K562 (cell line): ENCODE measurements at regions not wholly inside any gene's neighbourhood (a gene's known extent, or its start where the extent isn't known, plus 50 kb on each side); places are given as distances from the start of the nearest gene placed in this dataset.

Source experiments
- ATAC-seq: fragments of 200-7000 bp; cut with Tn5 transposase; 3 replicates; pipeline ENCODE4 v1.9.1; 2020; ENCODE audit warnings: moderate library complexity
- BruUV-seq: library from RNA; stranded (reverse); fragments of 400-500 nt; replicated peaks from 2 replicates; lab custom pipeline; 2021; lab: Mats Ljungman, UMichigan
- CTCF ChIA-PET: fragments of 300-600 bp; formaldehyde crosslinking; extraction: SDS; loops from one replicate; lab custom pipeline; 2021; ENCODE audit warnings: low intra/inter-chr PET ratio; lab: Yijun Ruan, JAX
- POLR2A ChIA-PET: fragments of 300-600, 350-650 bp; sonication (Branson Sonifier 250); formaldehyde crosslinking; extraction: SDS; loops from one replicate; lab custom pipeline; 2021; ENCODE audit warnings: antibody characterized with exemption, inconsistent platforms; lab: Yijun Ruan, JAX
- DNase-seq, 4 experiments: peaks; one replicate each; pipeline versions ENCODE4 v3.0.0 to v3.0.0-alpha.2; 2011 to 2018; ENCODE audit warnings: low spot score in 3 of 4, mixed read lengths in 3 of 4; ENCODE audit errors: extremely low read depth in 1 of 4
- FAIRE-seq: peaks from 2 replicates; lab custom pipeline; 2011; peaks lifted over from hg19 to GRCh38; lab: Jason Lieb, UNC
- H2AFZ ChIP-seq: 2 replicates; pipeline ENCODE4 v1.6.0; 2011; ENCODE audit warnings: low read depth, low read length, control low read depth, inconsistent platforms
- H3K27ac ChIP-seq: fragments of 200-600 bp; 3 replicates; pipeline ENCODE4 v1.8.0; 2011; ENCODE audit warnings: low read depth, mild to moderate bottlenecking, control low read depth, inconsistent platforms, low read length, moderate library complexity, mixed read lengths; ENCODE audit errors: extremely low read depth
- H3K27me3 ChIP-seq, 2 experiments: fragments of 300-600 bp in 1 of 2; 2 replicates in 1 of 2; 3 replicates in 1 of 2; pipeline versions ENCODE4 v1.6.0 to v1.8.0; 2011; ENCODE audit warnings: inconsistent platforms in 2 of 2, low read length in 2 of 2, mild to moderate bottlenecking in 1 of 2, mixed read lengths in 1 of 2, moderate library complexity in 1 of 2; ENCODE audit not compliant: control insufficient read depth in 2 of 2, insufficient read depth in 2 of 2
- H3K36me3 ChIP-seq: fragments of 300-600 bp; 3 replicates; pipeline ENCODE4 v1.8.0; 2011; ENCODE audit warnings: mild to moderate bottlenecking, low read length, inconsistent platforms; ENCODE audit not compliant: control insufficient read depth, insufficient read depth
- H3K4me1 ChIP-seq, 2 experiments: fragments of 200-600 bp in 1 of 2; replicated peaks in 1 of 2; 2 replicates in 1 of 2; 3 replicates in 1 of 2; pipeline versions ENCODE4 v1.5.1 to v1.8.0; 2011; ENCODE audit warnings: inconsistent platforms in 2 of 2, low read length in 2 of 2, mild to moderate bottlenecking in 1 of 2, mixed read lengths in 1 of 2, moderate library complexity in 1 of 2; ENCODE audit not compliant: control insufficient read depth in 2 of 2, insufficient read depth in 2 of 2
- H3K4me2 ChIP-seq: 2 replicates; pipeline ENCODE4 v1.6.1; 2011; ENCODE audit warnings: low read length, control low read depth, inconsistent platforms, mixed read lengths; ENCODE audit not compliant: insufficient read depth
- H3K4me3 ChIP-seq: fragments of 200-600 bp; sonication (generic), shearing (Covaris generic); 2 replicates; pipeline ENCODE4 v1.5.1; 2016; ENCODE audit warnings: control low read depth, inconsistent platforms
- H3K79me2 ChIP-seq: fragments of 200-600 bp; 3 replicates; pipeline ENCODE4 v1.8.0; 2011; ENCODE audit warnings: low read length, inconsistent platforms; ENCODE audit not compliant: control insufficient read depth, insufficient read depth
- H3K9ac ChIP-seq, 2 experiments: 2 replicates each; pipeline versions ENCODE4 v1.6.0 to v1.6.1; 2011; ENCODE audit warnings: low read depth in 2 of 2, low read length in 2 of 2, control low read depth in 1 of 2, inconsistent platforms in 1 of 2, mild to moderate bottlenecking in 1 of 2, mixed read lengths in 1 of 2; ENCODE audit not compliant: insufficient read depth in 1 of 2
- H3K9me1 ChIP-seq: one replicate; pipeline ENCODE4 v1.6.0; 2011; ENCODE audit warnings: inconsistent platforms, mild to moderate bottlenecking, low read length, moderate library complexity; ENCODE audit not compliant: control insufficient read depth, insufficient read depth
- H3K9me3 ChIP-seq: replicated peaks from 2 replicates; pipeline ENCODE4 v1.5.1; 2011; ENCODE audit warnings: low read depth, low read length, inconsistent platforms; ENCODE audit not compliant: control insufficient read depth, insufficient read depth
- H4K20me1 ChIP-seq: replicated peaks from 2 replicates; pipeline ENCODE4 v1.6.1; 2011; ENCODE audit warnings: low read length, inconsistent platforms, mixed read lengths; ENCODE audit not compliant: control insufficient read depth, insufficient read depth
- ARID1B ChIP-seq: fragments of 450-650 bp; IDR thresholded peaks from 2 replicates; pipeline ENCODE4 v1.6.1; 2016; ENCODE audit warnings: antibody characterized with exemption, mild to moderate bottlenecking, inconsistent platforms
- CBX3 ChIP-seq, 2 experiments: IDR thresholded peaks; 1 replicate in 1 of 2; 2 replicates in 1 of 2; pipeline ENCODE4 v1.6.1; 2012; ENCODE audit warnings: inconsistent platforms in 2 of 2, low read length in 2 of 2, borderline replicate concordance in 1 of 2, control low read depth in 1 of 2
- DACH1 ChIP-seq: fragments of 450-650 bp; IDR thresholded peaks from 2 replicates; pipeline ENCODE4 v1.6.1; 2018; ENCODE audit not compliant: partially characterized antibody
- DMBX1 ChIP-seq: fragments of 250-450 bp; sonication (Bioruptor Pico); IDR thresholded peaks from 2 replicates; pipeline ENCODE4 v1.8.0; 2022; ENCODE audit warnings: inconsistent platforms, mild to moderate bottlenecking, moderate library complexity, borderline replicate concordance
- HMGN3 ChIP-seq: IDR thresholded peaks from 2 replicates; pipeline ENCODE4 v1.6.1; 2011; ENCODE audit warnings: borderline replicate concordance, low read depth, mild to moderate bottlenecking, mixed read lengths, low read length; ENCODE audit not compliant: insufficient read length; ENCODE audit errors: extremely low read depth
- NONO ChIP-seq, 2 experiments: fragments of 200-400 bp in 1 of 2; fragments of 450-650 bp in 1 of 2; formaldehyde crosslinking in 1 of 2; IDR thresholded peaks; 2 replicates each; pipeline ENCODE4 v1.6.1; 2017; ENCODE audit warnings: low read depth in 2 of 2, mild to moderate bottlenecking in 2 of 2, moderate library complexity in 2 of 2, low read length in 1 of 2
- NR3C1 ChIP-seq: sonication (generic); formaldehyde crosslinking; IDR thresholded peaks from 2 replicates; pipeline ENCODE4 v1.8.1; 2022; ENCODE audit warnings: missing genetic modification reagents
- SAFB2 ChIP-seq: fragments of 200-400 bp; formaldehyde crosslinking; IDR thresholded peaks from 2 replicates; pipeline ENCODE4 v1.6.1; 2018; ENCODE audit warnings: borderline replicate concordance, low read length, low read depth, moderate library complexity; ENCODE audit not compliant: severe bottlenecking
- SAP30 ChIP-seq: fragments of 200-600 bp; sonication (generic); IDR thresholded peaks from 2 replicates; pipeline ENCODE4 v1.6.1; 2012; ENCODE audit warnings: borderline replicate concordance, low read depth, mild to moderate bottlenecking, moderate library complexity, low read length, control low read depth, inconsistent platforms; ENCODE audit not compliant: insufficient read depth, poor library complexity, severe bottlenecking
- SIN3A ChIP-seq, 2 experiments: fragments of 150-350 bp in 1 of 2; IDR thresholded peaks; 2 replicates each; pipeline ENCODE4 v1.6.1; 2011 to 2016; ENCODE audit warnings: borderline replicate concordance in 2 of 2, low read depth in 2 of 2, low read length in 2 of 2, mild to moderate bottlenecking in 2 of 2, moderate library complexity in 2 of 2; ENCODE audit not compliant: control insufficient read depth in 1 of 2
- TAF7 ChIP-seq: fragments of 450-650 bp; IDR thresholded peaks from 2 replicates; pipeline ENCODE4 v1.6.1; 2016; ENCODE audit warnings: missing genetic modification characterization, missing compliant biosample characterization
- ZKSCAN1 ChIP-seq: fragments of 150-350 bp; IDR thresholded peaks from 2 replicates; pipeline ENCODE4 v1.6.1; 2016; ENCODE audit warnings: low read depth, low read length
- WGBS: fragments of 100-300 bp; shearing (Covaris generic); methylation state at CpG from one replicate; pipeline ENCODE4 v1.1.6; 2016; ENCODE audit warnings: low coverage, mixed read lengths; ENCODE audit not compliant: insufficient coverage; ENCODE audit errors: missing lambda C conversion rate; 5-methylcytosine and 5-hydroxymethylcytosine counted together
- in situ Hi-C: fragments of 300-500 bp; cut with MboI; formaldehyde crosslinking; loops from 4 replicates; pipeline ENCODE4 v1.15.0; 2018; ENCODE audit warnings: inconsistent platforms, mixed read lengths
- intact Hi-C: fragments of 100-400 bp; cut with micrococcal nuclease; formaldehyde crosslinking; loops from 2 replicates; pipeline ENCODE4 v1.14.2; 2022
- TF ChIP-seq, protein P1 (sequence below): fragments of 150-350 bp; conservative IDR thresholded peaks from 2 replicates; pipeline ENCODE4 v1.6.1; 2014; ENCODE audit warnings: low read length
- TF ChIP-seq, protein P2 (sequence below), 3 experiments: fragments of 200-800 bp in 1 of 3; fragments of 250-450 bp in 1 of 3; fragments of 450-650 bp in 1 of 3; sonication (Bioruptor Pico) in 1 of 3; sonication (Bioruptor generic) in 1 of 3; formaldehyde crosslinking in 1 of 3; IDR thresholded peaks; 2 replicates each; pipeline versions ENCODE4 v1.6.1 to v1.8.0; 2016 to 2022; ENCODE audit warnings: mild to moderate bottlenecking in 2 of 3, missing genetic modification characterization in 2 of 3, missing compliant biosample characterization in 1 of 3, moderate library complexity in 1 of 3

DNA sequence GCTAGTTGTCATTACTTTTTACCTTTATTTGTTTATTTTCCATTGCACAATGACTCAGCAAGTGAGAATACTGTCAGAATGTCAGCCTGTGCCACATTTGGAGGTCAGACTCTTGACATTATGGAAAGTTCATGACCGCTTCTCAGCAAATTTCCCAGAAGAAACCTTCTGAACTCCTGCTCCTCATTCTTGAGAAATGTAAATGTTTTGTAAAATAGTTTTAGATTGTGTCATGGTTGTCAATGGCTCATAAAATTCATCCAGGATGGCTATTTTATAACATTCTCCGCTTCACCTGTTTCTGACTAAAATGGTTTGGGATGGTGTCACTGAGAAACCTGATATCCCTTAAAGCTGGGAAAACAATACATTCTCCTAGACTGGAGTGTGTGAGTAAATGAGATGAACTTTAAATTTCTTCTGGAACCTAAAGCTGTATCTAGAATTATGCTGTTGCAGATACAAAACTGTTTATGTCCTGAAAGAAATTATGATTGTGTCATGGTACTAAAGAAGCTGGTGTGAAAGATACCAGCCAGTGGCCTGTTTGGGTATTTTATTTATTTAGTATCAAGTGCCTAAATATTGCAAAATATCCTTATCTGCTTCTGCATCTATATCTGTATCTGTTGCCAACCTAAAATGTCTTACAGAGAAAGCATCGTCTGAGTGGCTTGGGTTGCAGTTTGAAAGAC is 671.7 kb downstream of the GATA3 start:
- FAIRE-seq (no peak), DNase-seq (no peak), ATAC-seq (no peak)
- intact Hi-C loops (no loop called here), in situ Hi-C loops (no loop called here)
- no TSS peak for BruUV-seq
- no peaks in the 10 kb centered on the region for H3K4me1 ChIP-seq
- no peaks in the 10 kb centered on the region for H3K79me2 ChIP-seq
- H3K27me3 ChIP-seq: no peaks in the 10 kb centered on the region
- TF ChIP-seq CBX3 (IDR thresholded peaks at IDR 0.05; ENCODE audit: borderline replicate concordance in 1 of 2, low read length in 2 of 2): no peak
- TF ChIP-seq DMBX1 (CRISPR knock-in tag): no peak
- TF ChIP-seq, protein P1, sequence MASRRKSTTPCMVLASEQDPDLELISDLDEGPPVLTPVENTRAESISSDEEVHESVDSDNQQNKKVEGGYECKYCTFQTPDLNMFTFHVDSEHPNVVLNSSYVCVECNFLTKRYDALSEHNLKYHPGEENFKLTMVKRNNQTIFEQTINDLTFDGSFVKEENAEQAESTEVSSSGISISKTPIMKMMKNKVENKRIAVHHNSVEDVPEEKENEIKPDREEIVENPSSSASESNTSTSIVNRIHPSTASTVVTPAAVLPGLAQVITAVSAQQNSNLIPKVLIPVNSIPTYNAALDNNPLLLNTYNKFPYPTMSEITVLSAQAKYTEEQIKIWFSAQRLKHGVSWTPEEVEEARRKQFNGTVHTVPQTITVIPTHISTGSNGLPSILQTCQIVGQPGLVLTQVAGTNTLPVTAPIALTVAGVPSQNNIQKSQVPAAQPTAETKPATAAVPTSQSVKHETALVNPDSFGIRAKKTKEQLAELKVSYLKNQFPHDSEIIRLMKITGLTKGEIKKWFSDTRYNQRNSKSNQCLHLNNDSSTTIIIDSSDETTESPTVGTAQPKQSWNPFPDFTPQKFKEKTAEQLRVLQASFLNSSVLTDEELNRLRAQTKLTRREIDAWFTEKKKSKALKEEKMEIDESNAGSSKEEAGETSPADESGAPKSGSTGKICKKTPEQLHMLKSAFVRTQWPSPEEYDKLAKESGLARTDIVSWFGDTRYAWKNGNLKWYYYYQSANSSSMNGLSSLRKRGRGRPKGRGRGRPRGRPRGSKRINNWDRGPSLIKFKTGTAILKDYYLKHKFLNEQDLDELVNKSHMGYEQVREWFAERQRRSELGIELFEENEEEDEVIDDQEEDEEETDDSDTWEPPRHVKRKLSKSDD: no peak
- no peak for TF ChIP-seq SAFB2
- TF ChIP-seq DACH1: no peak
- TF ChIP-seq ZKSCAN1: no peak
- TF ChIP-seq TAF7 (tag): no peak
- no peak for TF ChIP-seq NONO (IDR thresholded peaks at IDR 0.05; ENCODE audit: low read depth in 2 of 2, low read length in 1 of 2)
- no peak for TF ChIP-seq SIN3A (IDR thresholded peaks at IDR 0.05; ENCODE audit: borderline replicate concordance in 2 of 2, control insufficient read depth in 1 of 2, low read depth in 2 of 2, low read length in 2 of 2)
- TF ChIP-seq SAP30: no peak
- TF ChIP-seq HMGN3: no peak
- TF ChIP-seq NR3C1 (CRISPR knock-in tag): no peak
- TF ChIP-seq, protein P2, sequence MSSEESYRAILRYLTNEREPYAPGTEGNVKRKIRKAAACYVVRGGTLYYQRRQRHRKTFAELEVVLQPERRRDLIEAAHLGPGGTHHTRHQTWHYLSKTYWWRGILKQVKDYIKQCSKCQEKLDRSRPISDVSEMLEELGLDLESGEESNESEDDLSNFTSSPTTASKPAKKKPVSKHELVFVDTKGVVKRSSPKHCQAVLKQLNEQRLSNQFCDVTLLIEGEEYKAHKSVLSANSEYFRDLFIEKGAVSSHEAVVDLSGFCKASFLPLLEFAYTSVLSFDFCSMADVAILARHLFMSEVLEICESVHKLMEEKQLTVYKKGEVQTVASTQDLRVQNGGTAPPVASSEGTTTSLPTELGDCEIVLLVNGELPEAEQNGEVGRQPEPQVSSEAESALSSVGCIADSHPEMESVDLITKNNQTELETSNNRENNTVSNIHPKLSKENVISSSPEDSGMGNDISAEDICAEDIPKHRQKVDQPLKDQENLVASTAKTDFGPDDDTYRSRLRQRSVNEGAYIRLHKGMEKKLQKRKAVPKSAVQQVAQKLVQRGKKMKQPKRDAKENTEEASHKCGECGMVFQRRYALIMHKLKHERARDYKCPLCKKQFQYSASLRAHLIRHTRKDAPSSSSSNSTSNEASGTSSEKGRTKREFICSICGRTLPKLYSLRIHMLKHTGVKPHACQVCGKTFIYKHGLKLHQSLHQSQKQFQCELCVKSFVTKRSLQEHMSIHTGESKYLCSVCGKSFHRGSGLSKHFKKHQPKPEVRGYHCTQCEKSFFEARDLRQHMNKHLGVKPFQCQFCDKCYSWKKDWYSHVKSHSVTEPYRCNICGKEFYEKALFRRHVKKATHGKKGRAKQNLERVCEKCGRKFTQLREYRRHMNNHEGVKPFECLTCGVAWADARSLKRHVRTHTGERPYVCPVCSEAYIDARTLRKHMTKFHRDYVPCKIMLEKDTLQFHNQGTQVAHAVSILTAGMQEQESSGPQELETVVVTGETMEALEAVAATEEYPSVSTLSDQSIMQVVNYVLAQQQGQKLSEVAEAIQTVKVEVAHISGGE (CRISPR knock-in tag; IDR thresholded peaks at IDR 0.05): no peak
- no peak for TF ChIP-seq ARID1B
- 0 out of 2 replicates have a peak, but pooled peaks cover 2% of the 10 kb centered on the region for H3K9me3 ChIP-seq
- no peaks in the 10 kb centered on the region for H3K9me1 ChIP-seq
- POLR2A ChIA-PET: no interaction called here
- H3K4me3 ChIP-seq: no peak overlapping the region
- H2AFZ ChIP-seq: no peak overlapping the region
- no peaks in the 10 kb centered on the region for H4K20me1 ChIP-seq
- CTCF ChIA-PET: no interaction called here
- H3K27ac ChIP-seq: no peak overlapping the region
- 3% methylated on average over 3 of the region's 3 CpGs for WGBS
- H3K36me3 ChIP-seq: no peaks in the 10 kb centered on the region
- H3K9ac ChIP-seq: no peak overlapping the region
- no peak overlapping the region for H3K4me2 ChIP-seq
